MCF 10A (cell line): ENCODE measurements at regions not wholly inside any gene's neighbourhood (a gene's known extent, or its start where the extent isn't known, plus 50 kb on each side); places are given as distances from the start of the nearest gene placed in this dataset.
"Not testable (repeated sequence)": the region's sequence is repeated elsewhere in the genome, so short reads cannot be mapped to it uniquely, and the experiment has no call there.

Experiments used
- BruUV-seq: library from RNA; stranded (reverse); fragments of 400-500 nt; replicated peaks from 2 replicates; lab custom pipeline; 2021; lab: Mats Ljungman, UMichigan
- CTCF ChIA-PET: fragments of 300-600 bp; sonication (Branson Sonifier 250); formaldehyde crosslinking; extraction: SDS; loops from one replicate; lab custom pipeline; 2021; ENCODE audit warnings: antibody characterized with exemption, inconsistent platforms; lab: Yijun Ruan, JAX
- POLR2A ChIA-PET: fragments of 300-600, 350-650 bp; sonication (Branson Sonifier 250); formaldehyde crosslinking; extraction: SDS; loops from one replicate; lab custom pipeline; 2020; ENCODE audit warnings: antibody characterized with exemption, inconsistent platforms; lab: Yijun Ruan, JAX
- DNase-seq: peaks from one replicate; pipeline ENCODE4 v3.0.0-alpha.2; 2018; ENCODE audit not compliant: unreplicated experiment
- H3K27ac Mint-ChIP-seq: one replicate; pipeline ENCODE4 v1.8.0; 2022; ENCODE audit warnings: mild to moderate bottlenecking, low read depth, mixed read lengths; ENCODE audit not compliant: unreplicated experiment
- H3K27me3 Mint-ChIP-seq: one replicate; pipeline ENCODE4 v1.8.0; 2022; ENCODE audit warnings: mixed read lengths; ENCODE audit not compliant: insufficient read depth, unreplicated experiment
- H3K36me3 Mint-ChIP-seq: one replicate; pipeline ENCODE4 v1.8.0; 2022; ENCODE audit warnings: mild to moderate bottlenecking, moderate library complexity, mixed read lengths; ENCODE audit not compliant: insufficient read depth, unreplicated experiment
- H3K4me1 Mint-ChIP-seq: one replicate; pipeline ENCODE4 v1.8.0; 2022; ENCODE audit warnings: mixed read lengths; ENCODE audit not compliant: insufficient read depth, unreplicated experiment
- H3K4me3 Mint-ChIP-seq: one replicate; pipeline ENCODE4 v1.8.0; 2022; ENCODE audit warnings: mild to moderate bottlenecking, moderate library complexity, mixed read lengths; ENCODE audit not compliant: unreplicated experiment
- H3K9me3 Mint-ChIP-seq: one replicate; pipeline ENCODE4 v1.8.0; 2022; ENCODE audit warnings: mixed read lengths; ENCODE audit not compliant: unreplicated experiment
- CTCF ChIP-seq: fragments of 200-600 bp; IDR thresholded peaks from one replicate; pipeline ENCODE4 v1.8.0; 2022; ENCODE audit warnings: antibody characterized with exemption, mild to moderate bottlenecking; ENCODE audit not compliant: unreplicated experiment
- intact Hi-C: fragments of 100-400 bp; cut with micrococcal nuclease; formaldehyde crosslinking; loops from 2 replicates; pipeline ENCODE4 v1.14.1; 2022

GRCh38 chr13:44713788-44714469 lies 137.8 kb upstream of the TSC22D1 start:
- Mint-ChIP-seq H3K4me1 (peaks cover 40% of the 10 kb centered on the region), H3K27ac (peak overlapping the region; percentile 88), H3K27me3 (no peaks in the 10 kb centered on the region), H3K36me3 (no peaks in the 10 kb centered on the region), H3K9me3 (no peaks in the 10 kb centered on the region), H3K4me3 (peak overlapping the region; percentile 61)
- intact Hi-C loops, result loop anchor here (5.0 kb wide), 2 partner anchors 103 to 137 kb away; partner anchors contain the start of gene TSC22D1
- peak; percentile 88 for DNase-seq
- no TSS peak for BruUV-seq
- ChIA-PET POLR2A (interaction anchor here (0.8 to 4.4 kb wide), 9 partner anchors 9 to 628 kb away, joined by 3 to 29 read pairs (median 4); no protein-coding TSS in a partner anchor), CTCF (interaction anchor here (0.6 to 1.1 kb wide), 4 partner anchors 45 to 703 kb away, joined by 3 to 4 read pairs (median 3); no protein-coding TSS in a partner anchor)
- no peak for TF ChIP-seq CTCF

- no TSS peak for BruUV-seq
- Mint-ChIP-seq H3K27ac (peak overlapping the region; percentile 75), H3K4me1 (peaks cover 40% of the 10 kb centered on the region), H3K36me3 (no peaks in the 10 kb centered on the region), H3K27me3 (no peaks in the 10 kb centered on the region), H3K4me3 (no peak overlapping the region), H3K9me3 (no peaks in the 10 kb centered on the region)
- DNase-seq, result no peak
- POLR2A ChIA-PET, result interaction anchor here (0.6 to 1.9 kb wide), 7 partner anchors 10 to 207 kb away, joined by 3 to 7 read pairs (median 4); no protein-coding TSS in a partner anchor
- no peak for TF ChIP-seq CTCF
- intact Hi-C loops, result loop anchor here (5.0 kb wide), 2 partner anchors 106 to 134 kb away; partner anchors contain the start of gene TSC22D1
- CTCF ChIA-PET, result interaction anchor here (0.6 kb wide), 1 partner anchor 59 kb away, joined by 3 read pairs; no protein-coding TSS in a partner anchor
Measured at GRCh38 chr13:44711706-44712105, 135.6 kb upstream of the TSC22D1 start.

GRCh38 chr13:44710576-44710975 lies 134.4 kb upstream of the TSC22D1 start:
- Mint-ChIP-seq H3K4me1 (peaks cover 35% of the 10 kb centered on the region), H3K36me3 (no peaks in the 10 kb centered on the region), H3K27me3 (no peaks in the 10 kb centered on the region), H3K9me3 (no peaks in the 10 kb centered on the region), H3K27ac (peak overlapping the region; percentile 75), H3K4me3 (no peak overlapping the region)
- intact Hi-C loops, result loop anchor here (5.0 kb wide), 2 partner anchors 107 to 133 kb away; partner anchors contain the start of gene TSC22D1
- no peak for TF ChIP-seq CTCF
- CTCF ChIA-PET, result interaction anchor here (0.6 to 0.7 kb wide), 3 partner anchors 69 to 1796 kb away, joined by 4 to 5 read pairs (median 4); no protein-coding TSS in a partner anchor
- DNase-seq, result peak; percentile 90
- no TSS peak for BruUV-seq
- POLR2A ChIA-PET, result interaction anchor here (0.6 to 1.9 kb wide), 6 partner anchors 9 to 105 kb away, joined by 3 to 7 read pairs (median 4); no protein-coding TSS in a partner anchor

- H3K27me3 Mint-ChIP-seq, BruUV-seq, H3K4me3 Mint-ChIP-seq, H3K36me3 Mint-ChIP-seq, DNase-seq, H3K9me3 Mint-ChIP-seq, H3K27ac Mint-ChIP-seq, intact Hi-C loops: not testable (repeated sequence)
- H3K4me1 Mint-ChIP-seq, result peaks cover 12% of the 10 kb centered on the region
- ChIA-PET CTCF (interaction anchor here (0.7 kb wide), 1 partner anchor 143 kb away, joined by 5 read pairs; no protein-coding TSS in a partner anchor), POLR2A (interaction anchor here (0.8 kb wide), 1 partner anchor 9 kb away, joined by 3 read pairs; no protein-coding TSS in a partner anchor)
Measured at GRCh38 chr13:44704811-44705210, 128.7 kb upstream of the TSC22D1 start.
